Endodermal cell (in vitro differentiated cells): ENCODE measurements at regions not wholly inside any gene's neighbourhood (a gene's known extent, or its start where the extent isn't known, plus 50 kb on each side); places are given as distances from the start of the nearest gene placed in this dataset.

Source experiments
- DNase-seq: peaks from one replicate; pipeline ENCODE4 v3.0.0-alpha.2; 2017
- H3K27ac ChIP-seq: 2 replicates; pipeline ENCODE4 v1.5.1; 2013; ENCODE audit warnings: mild to moderate bottlenecking, low read depth, low read length, moderate library complexity
- H3K27me3 ChIP-seq: 2 replicates; pipeline ENCODE4 v1.6.1; 2013; ENCODE audit warnings: mild to moderate bottlenecking, low read length, moderate library complexity; ENCODE audit not compliant: insufficient read depth, control insufficient read depth, poor library complexity, severe bottlenecking
- H3K36me3 ChIP-seq: 2 replicates; pipeline ENCODE4 v1.7.0; 2013; ENCODE audit warnings: mild to moderate bottlenecking, low read length, moderate library complexity; ENCODE audit not compliant: control insufficient read depth, insufficient read depth
- H3K4me1 ChIP-seq: one replicate; pipeline ENCODE4 v1.7.0; 2013; ENCODE audit warnings: low read length; ENCODE audit not compliant: control insufficient read depth, insufficient read depth
- H3K4me3 ChIP-seq: 2 replicates; pipeline ENCODE4 v1.5.1; 2013; ENCODE audit warnings: mild to moderate bottlenecking, low read length, moderate library complexity
- H3K9ac ChIP-seq: 2 replicates; pipeline ENCODE4 v1.6.1; 2013; ENCODE audit warnings: mild to moderate bottlenecking, low read length, moderate library complexity; ENCODE audit not compliant: poor library complexity, severe bottlenecking; ENCODE audit errors: extremely low read depth
- H3K9me3 ChIP-seq: 2 replicates; pipeline ENCODE4 v1.6.1; 2013; ENCODE audit warnings: mild to moderate bottlenecking, low read length, moderate library complexity; ENCODE audit not compliant: control insufficient read depth
- H3K27ac Mint-ChIP-seq: 2 replicates; pipeline ENCODE4 v1.8.0; 2020; ENCODE audit warnings: mixed read lengths
- H3K27me3 Mint-ChIP-seq: 2 replicates; pipeline ENCODE4 v1.8.0; 2021; ENCODE audit warnings: mild to moderate bottlenecking, mixed read lengths; ENCODE audit not compliant: insufficient read depth
- H3K36me3 Mint-ChIP-seq: 2 replicates; pipeline ENCODE4 v1.8.0; 2020; ENCODE audit warnings: low read depth, mixed read lengths
- H3K4me1 Mint-ChIP-seq: 2 replicates; pipeline ENCODE4 v1.8.0; 2020; ENCODE audit warnings: mixed read lengths
- H3K4me3 Mint-ChIP-seq: 2 replicates; pipeline ENCODE4 v1.8.0; 2020; ENCODE audit warnings: mild to moderate bottlenecking, moderate library complexity, mixed read lengths
- H3K9me3 Mint-ChIP-seq: 2 replicates; pipeline ENCODE4 v1.8.0; 2020; ENCODE audit warnings: mild to moderate bottlenecking, mixed read lengths
- WGBS, 2 experiments: methylation state at CpG; one replicate each; pipeline versions ENCODE4 v1.1.5 to v1.1.7; 2013; ENCODE audit warnings: missing lambda C conversion rate in 2 of 2, mixed read lengths in 1 of 2; ENCODE audit not compliant: insufficient coverage in 1 of 2, insufficient read length in 1 of 2; 5-methylcytosine and 5-hydroxymethylcytosine counted together
- TF ChIP-seq, protein P1 (sequence below): fragments of 200-600 bp; sonication (generic); conservative IDR thresholded peaks from 2 replicates; pipeline ENCODE4 v1.5.0; 2021; ENCODE audit warnings: antibody characterized with exemption, mild to moderate bottlenecking

- H3K27ac Mint-ChIP-seq, result no peak overlapping the region
- peaks cover 19% of the 10 kb centered on the region for H3K9me3 Mint-ChIP-seq
- peaks cover 6% of the 10 kb centered on the region for H3K9me3 ChIP-seq
- TF ChIP-seq, protein P1, sequence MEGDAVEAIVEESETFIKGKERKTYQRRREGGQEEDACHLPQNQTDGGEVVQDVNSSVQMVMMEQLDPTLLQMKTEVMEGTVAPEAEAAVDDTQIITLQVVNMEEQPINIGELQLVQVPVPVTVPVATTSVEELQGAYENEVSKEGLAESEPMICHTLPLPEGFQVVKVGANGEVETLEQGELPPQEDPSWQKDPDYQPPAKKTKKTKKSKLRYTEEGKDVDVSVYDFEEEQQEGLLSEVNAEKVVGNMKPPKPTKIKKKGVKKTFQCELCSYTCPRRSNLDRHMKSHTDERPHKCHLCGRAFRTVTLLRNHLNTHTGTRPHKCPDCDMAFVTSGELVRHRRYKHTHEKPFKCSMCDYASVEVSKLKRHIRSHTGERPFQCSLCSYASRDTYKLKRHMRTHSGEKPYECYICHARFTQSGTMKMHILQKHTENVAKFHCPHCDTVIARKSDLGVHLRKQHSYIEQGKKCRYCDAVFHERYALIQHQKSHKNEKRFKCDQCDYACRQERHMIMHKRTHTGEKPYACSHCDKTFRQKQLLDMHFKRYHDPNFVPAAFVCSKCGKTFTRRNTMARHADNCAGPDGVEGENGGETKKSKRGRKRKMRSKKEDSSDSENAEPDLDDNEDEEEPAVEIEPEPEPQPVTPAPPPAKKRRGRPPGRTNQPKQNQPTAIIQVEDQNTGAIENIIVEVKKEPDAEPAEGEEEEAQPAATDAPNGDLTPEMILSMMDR, result no peak
- H3K36me3 ChIP-seq, result no peaks in the 10 kb centered on the region
- no peak overlapping the region for H3K9ac ChIP-seq
- H3K4me1 Mint-ChIP-seq, result peaks cover 15% of the 10 kb centered on the region
- no peak overlapping the region for H3K27ac ChIP-seq
- WGBS, 2 experiments, result 90% methylated on average over 7 of the region's 7 CpGs
- H3K27me3 Mint-ChIP-seq, result peaks cover 4% of the 10 kb centered on the region
- H3K27me3 ChIP-seq, result no peaks in the 10 kb centered on the region
- H3K4me1 ChIP-seq, result peaks cover 12% of the 10 kb centered on the region
- H3K4me3 ChIP-seq, result peak overlapping the region; percentile 18
- no peaks in the 10 kb centered on the region for H3K36me3 Mint-ChIP-seq
- no peak overlapping the region for H3K4me3 Mint-ChIP-seq
- no peak for DNase-seq
These were observed 147.2 kb upstream of the RBPJ start for GRCh38 chr4:26173619-26174018.

DNA sequence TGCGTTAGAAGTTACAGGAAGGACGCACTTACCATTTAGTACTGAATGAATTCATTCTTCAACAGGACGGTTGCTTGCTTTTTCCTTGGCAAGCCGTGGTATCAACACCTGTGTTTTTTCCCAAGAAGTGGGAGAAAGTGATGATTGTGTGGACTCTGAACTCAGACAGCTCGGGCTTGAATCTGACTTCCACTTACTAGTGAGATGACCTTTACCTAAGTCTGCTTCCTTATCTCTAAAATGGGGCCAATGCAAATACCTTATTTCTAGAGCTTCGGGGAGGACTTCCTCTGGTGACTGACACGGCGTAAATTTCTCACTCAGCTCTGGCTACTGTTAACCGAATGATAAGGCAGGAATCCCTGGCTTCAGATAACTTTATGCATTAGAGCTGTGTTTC lies 146.8 kb upstream of the RBPJ start:
- Mint-ChIP-seq H3K4me1 (peaks cover 15% of the 10 kb centered on the region), H3K9me3 (peaks cover 19% of the 10 kb centered on the region), H3K4me3 (no peak overlapping the region), H3K27ac (no peak overlapping the region), H3K36me3 (no peaks in the 10 kb centered on the region), H3K27me3 (peaks cover 4% of the 10 kb centered on the region)
- 82 to 87% methylated on average over 7 to 9 of the region's 9 CpGs for WGBS, 2 experiments
- Histone ChIP-seq H3K4me3 (peak overlapping the region; percentile 18), H3K27me3 (no peaks in the 10 kb centered on the region), H3K27ac (no peak overlapping the region), H3K36me3 (no peaks in the 10 kb centered on the region), H3K9me3 (peaks cover 6% of the 10 kb centered on the region), H3K9ac (no peak overlapping the region), H3K4me1 (peaks cover 12% of the 10 kb centered on the region)
- TF ChIP-seq, protein P1, result no peak
- DNase-seq, result no peak

- Histone ChIP-seq H3K36me3 (no peaks in the 10 kb centered on the region), H3K27me3 (no peaks in the 10 kb centered on the region), H3K9me3 (peaks cover 6% of the 10 kb centered on the region), H3K9ac (no peak overlapping the region), H3K4me3 (no peak overlapping the region), H3K27ac (no peak overlapping the region), H3K4me1 (peaks cover 12% of the 10 kb centered on the region)
- no peak overlapping the region for H3K27ac Mint-ChIP-seq
- peaks cover 15% of the 10 kb centered on the region for H3K4me1 Mint-ChIP-seq
- TF ChIP-seq, protein P1, result no peak
- no peaks in the 10 kb centered on the region for H3K36me3 Mint-ChIP-seq
- H3K27me3 Mint-ChIP-seq, result peaks cover 4% of the 10 kb centered on the region
- WGBS, 2 experiments, result 92 to 98% methylated on average over 9 to 12 of the region's 13 CpGs
- DNase-seq, result no peak
- H3K9me3 Mint-ChIP-seq, result peaks cover 9% of the 10 kb centered on the region
- H3K4me3 Mint-ChIP-seq, result no peak overlapping the region
These were observed 145.6 kb upstream of the RBPJ start for GRCh38 chr4:26175006-26175786.
